ENCODE measurements at regions not wholly inside any gene's neighbourhood (a gene's known extent, or its start where the extent isn't known, plus 50 kb on each side); places are given as distances from the start of the nearest gene placed in this dataset.

DNA sequence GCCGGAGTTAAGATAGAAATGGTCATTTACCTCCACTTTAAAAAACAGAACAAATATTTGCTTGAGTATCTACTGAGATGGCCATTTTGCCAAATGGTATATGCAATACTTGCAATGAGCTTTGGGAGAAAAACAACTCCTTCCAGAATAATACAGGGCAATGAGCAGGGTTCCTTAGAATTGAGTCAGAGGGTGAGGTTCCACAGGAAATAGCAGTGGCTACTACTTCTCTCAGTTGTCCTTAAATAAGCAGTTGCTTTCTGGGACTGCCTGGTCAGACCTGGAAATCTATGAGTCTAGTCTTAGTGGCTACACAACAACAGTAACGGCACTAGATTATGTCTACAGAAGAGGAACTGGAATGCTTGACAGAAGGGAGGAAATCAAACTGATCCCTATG is 80.9 kb upstream of the CCDC85A start:
- no peak for TF ChIP-seq FOXM1 (IDR thresholded peaks at IDR 0.05; ENCODE audit: borderline replicate concordance, low read depth)
- TF ChIP-seq, protein P1, sequence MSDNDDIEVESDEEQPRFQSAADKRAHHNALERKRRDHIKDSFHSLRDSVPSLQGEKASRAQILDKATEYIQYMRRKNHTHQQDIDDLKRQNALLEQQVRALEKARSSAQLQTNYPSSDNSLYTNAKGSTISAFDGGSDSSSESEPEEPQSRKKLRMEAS (IDR thresholded peaks at IDR 0.05), result no peak
- TF ChIP-seq, protein P2, sequence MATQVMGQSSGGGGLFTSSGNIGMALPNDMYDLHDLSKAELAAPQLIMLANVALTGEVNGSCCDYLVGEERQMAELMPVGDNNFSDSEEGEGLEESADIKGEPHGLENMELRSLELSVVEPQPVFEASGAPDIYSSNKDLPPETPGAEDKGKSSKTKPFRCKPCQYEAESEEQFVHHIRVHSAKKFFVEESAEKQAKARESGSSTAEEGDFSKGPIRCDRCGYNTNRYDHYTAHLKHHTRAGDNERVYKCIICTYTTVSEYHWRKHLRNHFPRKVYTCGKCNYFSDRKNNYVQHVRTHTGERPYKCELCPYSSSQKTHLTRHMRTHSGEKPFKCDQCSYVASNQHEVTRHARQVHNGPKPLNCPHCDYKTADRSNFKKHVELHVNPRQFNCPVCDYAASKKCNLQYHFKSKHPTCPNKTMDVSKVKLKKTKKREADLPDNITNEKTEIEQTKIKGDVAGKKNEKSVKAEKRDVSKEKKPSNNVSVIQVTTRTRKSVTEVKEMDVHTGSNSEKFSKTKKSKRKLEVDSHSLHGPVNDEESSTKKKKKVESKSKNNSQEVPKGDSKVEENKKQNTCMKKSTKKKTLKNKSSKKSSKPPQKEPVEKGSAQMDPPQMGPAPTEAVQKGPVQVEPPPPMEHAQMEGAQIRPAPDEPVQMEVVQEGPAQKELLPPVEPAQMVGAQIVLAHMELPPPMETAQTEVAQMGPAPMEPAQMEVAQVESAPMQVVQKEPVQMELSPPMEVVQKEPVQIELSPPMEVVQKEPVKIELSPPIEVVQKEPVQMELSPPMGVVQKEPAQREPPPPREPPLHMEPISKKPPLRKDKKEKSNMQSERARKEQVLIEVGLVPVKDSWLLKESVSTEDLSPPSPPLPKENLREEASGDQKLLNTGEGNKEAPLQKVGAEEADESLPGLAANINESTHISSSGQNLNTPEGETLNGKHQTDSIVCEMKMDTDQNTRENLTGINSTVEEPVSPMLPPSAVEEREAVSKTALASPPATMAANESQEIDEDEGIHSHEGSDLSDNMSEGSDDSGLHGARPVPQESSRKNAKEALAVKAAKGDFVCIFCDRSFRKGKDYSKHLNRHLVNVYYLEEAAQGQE (IDR thresholded peaks at IDR 0.05; ENCODE audit: low read depth), result no peak
- no peak for TF ChIP-seq TCF12 (IDR thresholded peaks at IDR 0.05; ENCODE audit: low read depth)
- no peak for TF ChIP-seq EGR1 (IDR thresholded peaks at IDR 0.05)
- no peak for TF ChIP-seq TEAD4 (IDR thresholded peaks at IDR 0.05)
- no peak for TF ChIP-seq NFIC (IDR thresholded peaks at IDR 0.05)
- no peak for TF ChIP-seq EP300 (IDR thresholded peaks at IDR 0.05; ENCODE audit: borderline replicate concordance)
- TF ChIP-seq CEBPB (IDR thresholded peaks at IDR 0.05), result no peak
- TF ChIP-seq, protein P3, sequence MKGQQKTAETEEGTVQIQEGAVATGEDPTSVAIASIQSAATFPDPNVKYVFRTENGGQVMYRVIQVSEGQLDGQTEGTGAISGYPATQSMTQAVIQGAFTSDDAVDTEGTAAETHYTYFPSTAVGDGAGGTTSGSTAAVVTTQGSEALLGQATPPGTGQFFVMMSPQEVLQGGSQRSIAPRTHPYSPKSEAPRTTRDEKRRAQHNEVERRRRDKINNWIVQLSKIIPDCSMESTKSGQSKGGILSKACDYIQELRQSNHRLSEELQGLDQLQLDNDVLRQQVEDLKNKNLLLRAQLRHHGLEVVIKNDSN (IDR thresholded peaks at IDR 0.05), result no peak
- no peak for TF ChIP-seq TAF1 (IDR thresholded peaks at IDR 0.05; ENCODE audit: low read depth)
- no peak for TF ChIP-seq ZBTB7A (IDR thresholded peaks at IDR 0.05; ENCODE audit: low read depth)
- TF ChIP-seq YY1 (IDR thresholded peaks at IDR 0.05; ENCODE audit: low read depth), result no peak
- no peak for TF ChIP-seq RAD21 (IDR thresholded peaks at IDR 0.05; ENCODE audit: low read depth)
- no peak for TF ChIP-seq CREB1 (IDR thresholded peaks at IDR 0.05; ENCODE audit: low read depth)

DNA sequence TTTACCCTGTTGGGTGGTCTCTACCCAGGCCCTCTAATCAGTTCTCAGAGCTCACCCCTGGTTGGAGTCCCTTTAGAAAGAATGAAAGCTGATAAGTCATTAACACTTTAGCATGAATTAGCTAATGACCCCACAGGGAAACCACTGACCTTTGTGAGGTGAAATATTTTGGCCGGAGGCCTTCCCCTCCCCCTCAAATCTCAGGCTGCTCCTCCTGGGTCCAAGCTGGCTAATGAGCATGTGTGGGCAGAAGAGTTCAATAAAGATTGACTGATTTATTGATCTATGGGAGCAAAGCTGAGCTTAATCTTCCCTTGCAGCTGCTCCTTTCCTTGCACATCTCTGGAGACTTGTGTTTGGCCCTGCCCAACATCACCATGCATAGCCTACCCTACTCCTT is 78.8 kb upstream of the CCDC85A start:
- TF ChIP-seq TCF12 (IDR thresholded peaks at IDR 0.05; ENCODE audit: low read depth) (no peak), FOXM1 (IDR thresholded peaks at IDR 0.05; ENCODE audit: borderline replicate concordance, low read depth) (no peak), NFIC (IDR thresholded peaks at IDR 0.05) (no peak), YY1 (IDR thresholded peaks at IDR 0.05; ENCODE audit: low read depth) (no peak), ZBTB7A (IDR thresholded peaks at IDR 0.05; ENCODE audit: low read depth) (no peak)
- TF ChIP-seq, protein P2 (IDR thresholded peaks at IDR 0.05; ENCODE audit: low read depth), result no peak
- TF ChIP-seq, protein P1 (IDR thresholded peaks at IDR 0.05), result no peak
- TF ChIP-seq, protein P3 (IDR thresholded peaks at IDR 0.05), result no peak

DNA sequence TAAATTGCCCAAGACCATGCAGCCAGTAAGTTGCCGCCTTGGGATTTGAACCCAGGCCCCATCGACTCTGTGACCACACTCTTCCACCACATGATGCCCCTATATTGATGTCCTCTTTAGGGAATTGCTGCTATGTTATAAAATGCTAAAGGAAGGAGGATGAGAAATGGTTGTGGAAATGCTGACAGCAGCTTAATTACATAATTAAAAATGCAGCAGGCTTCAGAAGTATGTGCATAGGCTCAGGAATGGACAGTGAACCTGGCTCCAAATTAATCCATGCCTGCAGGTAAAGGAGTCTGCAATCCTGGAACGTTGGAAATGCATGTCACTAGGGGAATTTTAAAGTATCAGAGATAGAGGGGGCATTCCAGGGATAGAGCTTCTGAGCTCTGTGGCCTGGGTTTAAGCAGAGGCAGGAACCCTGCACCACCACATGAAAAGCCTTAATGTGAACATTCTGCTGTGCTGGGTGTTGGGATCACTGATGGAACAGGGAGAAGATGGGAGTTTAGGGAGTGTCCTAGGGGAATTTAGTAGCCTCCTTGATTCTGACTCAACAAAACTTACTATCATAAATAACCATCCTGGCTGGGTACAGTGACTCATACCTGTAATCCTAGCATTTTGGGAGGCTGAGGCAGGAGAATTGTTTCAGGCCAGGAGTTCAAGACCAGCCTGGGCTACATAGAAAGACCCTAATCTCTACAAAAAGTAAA is 76.1 kb upstream of the CCDC85A start:
- TF ChIP-seq EGR1 (IDR thresholded peaks at IDR 0.05), result no peak

DNA sequence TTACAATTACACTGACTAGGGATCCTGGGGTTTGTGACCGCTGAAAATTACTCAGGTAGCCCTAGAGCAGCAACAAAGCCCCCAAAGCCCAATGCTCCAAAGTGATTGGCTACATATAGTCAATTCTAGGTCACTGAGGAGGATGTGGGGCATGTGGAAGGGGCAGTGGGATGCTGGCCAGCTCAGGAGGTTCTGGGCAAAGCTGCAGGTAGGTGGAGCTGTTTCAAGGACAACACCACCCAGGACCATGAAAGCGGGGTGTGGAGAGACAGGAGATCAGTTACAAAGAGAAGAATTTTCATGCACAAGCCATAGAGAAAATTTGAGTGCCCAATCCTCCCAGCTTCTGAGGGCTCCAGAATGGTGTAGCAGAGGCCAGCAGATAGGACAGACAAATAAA is 75.0 kb upstream of the CCDC85A start:
- no peak for TF ChIP-seq ZBTB7A (IDR thresholded peaks at IDR 0.05; ENCODE audit: low read depth)
- TF ChIP-seq CREB1 (IDR thresholded peaks at IDR 0.05; ENCODE audit: low read depth), result no peak
- no peak for TF ChIP-seq EGR1 (IDR thresholded peaks at IDR 0.05)
- no peak for TF ChIP-seq NFIC (IDR thresholded peaks at IDR 0.05)
- TF ChIP-seq FOXM1 (IDR thresholded peaks at IDR 0.05; ENCODE audit: borderline replicate concordance, low read depth), result no peak
- TF ChIP-seq, protein P1 (IDR thresholded peaks at IDR 0.05), result no peak
- TF ChIP-seq CEBPB (IDR thresholded peaks at IDR 0.05), result no peak
- no peak for TF ChIP-seq TAF1 (IDR thresholded peaks at IDR 0.05; ENCODE audit: low read depth)
- TF ChIP-seq, protein P2 (IDR thresholded peaks at IDR 0.05; ENCODE audit: low read depth), result no peak
- TF ChIP-seq, protein P3 (IDR thresholded peaks at IDR 0.05), result no peak
- no peak for TF ChIP-seq EP300 (IDR thresholded peaks at IDR 0.05; ENCODE audit: borderline replicate concordance)
- TF ChIP-seq YY1 (IDR thresholded peaks at IDR 0.05; ENCODE audit: low read depth), result no peak
- TF ChIP-seq TEAD4 (IDR thresholded peaks at IDR 0.05), result no peak
- TF ChIP-seq TCF12 (IDR thresholded peaks at IDR 0.05; ENCODE audit: low read depth), result no peak
- TF ChIP-seq RAD21 (IDR thresholded peaks at IDR 0.05; ENCODE audit: low read depth), result no peak
